ENCODE measurements at regions not wholly inside any gene's neighbourhood (a gene's known extent, or its start where the extent isn't known, plus 50 kb on each side); places are given as distances from the start of the nearest gene placed in this dataset.
"Not testable (repeated sequence)": the region's sequence is repeated elsewhere in the genome, so short reads cannot be mapped to it uniquely, and the experiment has no call there.

GRCh38 chr10:34058845-34059614 lies 724.6 kb upstream of the NRP1 start:
- DNase-seq (ENCODE audit: low spot score): no peak

- not testable (repeated sequence) for DNase-seq (ENCODE audit: low spot score)
These were observed 721.0 kb upstream of the NRP1 start for GRCh38 chr10:34055410-34055985.

- DNase-seq (ENCODE audit: low spot score): no peak
These were observed 715.4 kb upstream of the NRP1 start for GRCh38 chr10:34049887-34050286.

GRCh38 chr10:34049469-34049868 lies 715.0 kb upstream of the NRP1 start:
- no peak for DNase-seq (ENCODE audit: low spot score)

DNA sequence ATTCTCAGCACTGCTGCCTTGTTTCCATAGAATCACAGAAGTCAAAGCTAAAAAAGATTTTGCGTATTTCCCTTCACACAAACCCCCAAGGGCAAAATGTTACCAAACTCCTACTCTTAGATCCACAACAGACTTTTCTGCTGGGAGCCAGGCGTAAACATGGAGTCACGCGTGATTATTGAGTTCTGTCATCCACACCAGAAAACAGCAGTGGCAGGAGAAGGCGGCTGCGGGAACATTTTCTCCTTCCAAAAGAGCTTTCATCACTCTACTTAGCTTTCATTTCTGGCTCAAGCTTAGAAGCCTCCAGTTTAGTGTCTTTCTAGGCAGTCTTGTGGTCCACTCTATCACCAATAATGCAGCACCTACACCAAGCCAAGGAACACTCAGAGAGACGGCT lies 712.9 kb upstream of the NRP1 start:
- DNase-seq (ENCODE audit: low spot score): no peak

DNA sequence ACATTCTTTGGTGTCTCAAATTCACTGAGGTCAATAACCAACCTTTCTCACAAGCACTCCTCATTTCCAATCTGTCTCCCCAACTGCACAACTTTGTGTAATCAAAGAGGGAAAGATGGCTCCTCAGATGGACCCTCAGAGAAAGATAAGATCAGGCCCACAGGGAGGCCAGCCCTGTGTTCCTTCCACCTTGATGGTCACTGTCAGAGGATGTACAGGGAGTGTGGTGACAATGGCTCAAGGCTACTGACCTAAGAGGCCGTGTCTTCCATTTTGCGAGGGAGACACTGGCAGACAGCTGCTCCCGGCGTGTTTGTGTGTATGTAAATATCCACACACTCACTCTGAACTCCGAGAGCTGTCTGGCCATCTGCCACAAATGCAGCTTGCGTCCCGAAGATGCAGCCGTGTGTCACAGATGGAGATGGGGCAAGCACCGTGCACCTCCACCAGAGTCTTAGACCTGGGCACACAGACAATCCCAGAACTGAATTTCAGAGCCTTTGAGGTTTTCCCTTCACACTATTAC lies 712.1 kb upstream of the NRP1 start:
- no peak for DNase-seq (ENCODE audit: low spot score)

- DNase-seq (ENCODE audit: low spot score): no peak
These were observed 711.2 kb upstream of the NRP1 start for GRCh38 chr10:34045571-34046190.

- DNase-seq (ENCODE audit: low spot score): no peak
These were observed 707.4 kb upstream of the NRP1 start for GRCh38 chr10:34041871-34042270.

DNA sequence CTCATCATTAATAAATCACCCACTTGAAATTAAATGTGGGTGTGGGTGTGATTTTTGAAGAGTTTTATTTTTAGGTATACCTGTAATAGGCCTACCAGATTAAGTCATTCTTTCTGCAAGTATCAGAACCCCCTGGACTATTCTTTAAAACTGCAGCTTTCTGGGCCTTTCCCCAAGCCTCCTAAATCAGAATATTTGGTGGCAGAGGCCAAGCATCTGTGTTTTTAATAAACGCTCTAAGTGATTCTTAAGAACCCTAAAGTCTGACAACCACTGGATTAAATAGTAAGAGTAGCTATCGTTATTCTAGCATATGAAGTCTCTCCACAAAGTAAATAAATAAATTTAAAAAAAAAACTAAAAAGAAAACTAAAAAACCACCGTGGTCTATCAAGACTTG lies 703.0 kb upstream of the NRP1 start:
- no peak for DNase-seq (ENCODE audit: low spot score)

DNA sequence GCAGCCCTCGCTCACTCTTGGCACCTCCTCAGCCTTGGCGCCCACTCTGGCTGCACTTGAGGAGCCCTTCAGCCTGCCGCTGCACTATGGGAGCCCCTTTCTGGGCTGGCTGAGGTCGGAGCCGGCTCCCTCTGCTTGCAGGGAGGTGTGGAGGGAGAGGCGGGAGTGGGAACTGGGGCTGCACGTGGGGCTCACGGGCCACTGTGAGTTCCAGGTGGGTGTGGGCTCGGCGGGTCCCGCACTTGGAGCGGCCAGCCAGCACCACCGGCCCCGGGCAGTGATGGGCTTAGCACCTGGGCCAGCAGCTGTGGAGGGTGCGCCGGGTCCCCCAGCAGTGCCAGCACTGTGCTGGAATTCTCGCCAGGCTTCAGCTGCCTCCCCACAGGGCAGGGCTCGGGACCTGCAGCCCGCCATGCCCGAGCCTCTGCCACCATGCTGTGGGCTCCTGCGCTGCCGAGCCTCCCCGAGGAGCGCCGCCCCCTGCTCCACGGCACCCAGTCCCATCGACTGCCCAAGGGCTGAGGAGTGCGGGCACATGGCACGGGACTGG lies 700.8 kb upstream of the NRP1 start:
- DNase-seq (ENCODE audit: low spot score): not testable (repeated sequence)

GRCh38 chr10:34033078-34033477 lies 698.6 kb upstream of the NRP1 start:
- no peak for DNase-seq (ENCODE audit: low spot score)

- DNase-seq (ENCODE audit: low spot score): no peak
These were observed 698.1 kb upstream of the NRP1 start for GRCh38 chr10:34032564-34032963.

GRCh38 chr10:34031400-34031799 lies 696.9 kb upstream of the NRP1 start:
- DNase-seq (ENCODE audit: low spot score): peak; percentile 12

DNA sequence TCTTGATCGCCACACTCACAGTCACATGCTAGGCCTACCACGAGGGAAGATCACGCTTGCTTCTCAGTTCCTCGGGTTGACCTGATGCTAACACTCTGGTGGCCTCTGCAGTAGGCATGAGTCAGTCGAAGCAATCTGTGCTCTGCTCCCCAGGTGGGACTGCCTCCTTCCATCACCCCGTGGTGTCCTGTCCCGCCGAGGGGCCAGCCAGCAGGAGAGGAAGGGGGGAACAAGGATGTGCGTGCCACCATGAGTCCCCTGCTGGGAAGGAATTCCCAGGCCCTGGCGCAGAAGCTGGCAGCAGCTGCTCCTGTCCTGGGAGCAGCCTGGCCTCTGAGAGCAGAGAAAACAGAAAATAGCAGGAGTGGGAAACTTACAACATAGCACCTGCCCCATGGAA lies 695.0 kb upstream of the NRP1 start:
- no peak for DNase-seq (ENCODE audit: low spot score)

GRCh38 chr10:34028936-34029335 lies 694.5 kb upstream of the NRP1 start:
- no peak for DNase-seq (ENCODE audit: low spot score)

GRCh38 chr10:34024693-34025425 lies 690.4 kb upstream of the NRP1 start:
- no peak for DNase-seq (ENCODE audit: low spot score)

DNA sequence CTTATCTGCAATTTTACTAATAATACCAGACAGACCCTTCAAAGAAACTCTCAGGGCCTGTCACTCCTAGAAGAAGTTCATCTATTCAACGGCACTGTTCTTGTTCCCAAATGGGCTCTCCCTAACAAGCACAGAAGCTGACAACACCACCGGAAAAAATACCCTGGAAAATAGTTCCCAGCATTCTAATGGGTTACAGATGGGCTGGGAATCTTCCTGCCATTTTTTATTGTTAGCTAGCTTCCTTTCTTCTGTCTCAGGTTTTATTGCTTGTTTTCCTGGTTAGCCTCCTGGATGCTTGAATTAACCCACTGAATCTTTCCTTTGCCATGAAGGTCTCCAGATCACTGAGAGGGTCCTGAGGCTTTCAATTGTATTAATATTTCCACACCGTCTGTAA lies 689.8 kb upstream of the NRP1 start:
- no peak for DNase-seq (ENCODE audit: low spot score)

- DNase-seq (ENCODE audit: low spot score): no peak
These were observed 687.7 kb upstream of the NRP1 start for GRCh38 chr10:34022195-34022594.

DNA sequence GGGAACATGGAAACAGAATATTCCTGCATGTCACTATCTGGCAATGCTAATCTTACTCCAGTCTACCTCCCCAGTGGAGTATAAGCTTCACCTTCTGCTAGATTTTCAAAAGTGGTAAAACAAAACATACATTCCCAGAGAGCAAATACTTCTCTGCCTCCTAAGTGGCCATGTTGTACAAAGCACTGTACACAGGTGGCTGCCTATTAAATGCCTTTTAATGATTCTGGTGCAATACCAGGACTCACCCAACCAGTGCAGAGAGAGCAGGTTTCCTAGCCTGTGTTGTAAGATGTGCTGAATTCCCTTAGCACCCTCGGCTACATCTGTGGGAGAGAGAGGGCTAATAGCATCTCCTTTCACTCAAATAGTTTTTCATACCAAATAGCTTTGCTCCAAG lies 684.3 kb upstream of the NRP1 start:
- DNase-seq (ENCODE audit: low spot score): no peak

DNA sequence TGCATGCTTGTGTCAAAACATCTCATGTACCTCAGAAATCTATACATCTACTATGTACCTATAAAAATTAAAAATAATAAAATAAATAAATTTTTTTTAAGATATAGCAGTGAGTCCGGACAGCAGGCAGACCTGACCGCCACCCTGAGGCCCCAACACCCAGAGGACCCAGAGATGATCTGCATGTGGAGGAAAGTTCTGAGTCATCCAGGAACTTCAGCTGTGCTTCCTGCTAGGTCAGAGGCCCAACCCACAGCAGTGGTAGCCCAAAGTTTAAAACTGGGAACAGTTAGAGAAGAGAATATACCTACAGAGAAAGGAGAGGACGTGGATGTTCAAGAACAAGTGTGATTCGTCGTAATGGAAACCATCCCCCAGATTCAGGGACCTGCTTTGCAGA lies 683.7 kb upstream of the NRP1 start:
- DNase-seq (ENCODE audit: low spot score): no peak

GRCh38 chr10:34017281-34017680 lies 682.8 kb upstream of the NRP1 start:
- DNase-seq (ENCODE audit: low spot score): no peak

DNA sequence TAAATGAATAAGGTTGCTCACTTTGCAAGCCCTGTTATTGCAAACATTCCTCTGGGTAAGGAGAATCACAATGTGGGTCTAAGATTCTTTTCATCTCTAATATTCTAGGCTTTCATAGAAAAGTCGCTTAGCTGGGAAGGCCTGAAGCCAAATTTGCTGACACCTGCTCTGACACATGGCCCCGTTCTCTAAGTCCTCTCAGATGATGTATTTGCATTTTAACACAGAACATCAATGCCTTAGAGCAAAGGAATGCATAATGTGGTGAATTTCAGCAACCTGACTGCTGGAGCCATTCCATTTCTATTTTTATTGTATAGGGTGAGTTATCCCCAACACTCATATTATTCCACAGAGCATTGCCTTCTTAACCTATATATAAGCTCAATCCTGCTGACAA lies 682.1 kb upstream of the NRP1 start:
- no peak for DNase-seq (ENCODE audit: low spot score)

Measured in mucosa of gallbladder (tissue), 1 donor.